ENCODE measurements at regions not wholly inside any gene's neighbourhood (a gene's known extent, or its start where the extent isn't known, plus 50 kb on each side); places are given as distances from the start of the nearest gene placed in this dataset.

- TF ChIP-seq POLR2AphosphoS5 (IDR thresholded peaks at IDR 0.05; ENCODE audit: low read depth): no peak
- no peak for TF ChIP-seq CTCF (IDR thresholded peaks at IDR 0.05; ENCODE audit: insufficient read depth, low read length)
Observed at GRCh38 chr12:43159506-43159905, 392.5 kb downstream of the ADAMTS20 start.

Measured in HL-60 (cell line).